Sigmoid colon (tissue), 6 donors: ENCODE measurements at regions not wholly inside any gene's neighbourhood (a gene's known extent, or its start where the extent isn't known, plus 50 kb on each side); places are given as distances from the start of the nearest gene placed in this dataset.

Experiments
- DNase-seq: peaks from one replicate; pipeline ENCODE4 v3.0.0-alpha.2; 2019
- H3K27ac ChIP-seq, 4 donors: fragments of 200-600 bp; sonication (generic); one replicate each; pipeline ENCODE4 v1.5.1; 2016 to 2019; ENCODE audit warnings: mild to moderate bottlenecking in 1 of 4
- H3K27me3 ChIP-seq, 3 donors: fragments of 200-600 bp; sonication (generic); one replicate each; pipeline ENCODE4 v1.5.1; 2019; ENCODE audit warnings: mild to moderate bottlenecking in 1 of 3
- H3K36me3 ChIP-seq, 4 donors: fragments of 200-600 bp; sonication (generic); one replicate each; pipeline ENCODE4 v1.5.1; 2016 to 2019
- H3K4me1 ChIP-seq, 4 donors: fragments of 200-600 bp; sonication (generic); one replicate each; pipeline ENCODE4 v1.5.1; 2017 to 2019
- H3K4me3 ChIP-seq, 4 donors: fragments of 200-600 bp; sonication (generic); one replicate each; pipeline ENCODE4 v1.5.1; 2017 to 2019; ENCODE audit warnings: mild to moderate bottlenecking in 2 of 4, moderate library complexity in 1 of 4
- H3K9me3 ChIP-seq, 4 donors: fragments of 200-600 bp in 3 of 4; sonication (generic) in 3 of 4; one replicate each; pipeline versions ENCODE4 v1.5.1 to v1.6.1; 2013 to 2019
- CTCF ChIP-seq, 4 experiments: fragments of 450-650 bp in 3 of 4; fragments of 200-600 bp in 1 of 4; IDR thresholded peaks; one replicate each; pipeline ENCODE4 v1.5.1; 2016 to 2019; ENCODE audit warnings: antibody characterized with exemption in 4 of 4, mild to moderate bottlenecking in 3 of 4, moderate library complexity in 2 of 4
- EP300 ChIP-seq, 4 donors: sonication (generic); formaldehyde crosslinking; IDR thresholded peaks; one replicate each; pipeline ENCODE4 v1.6.1; 2017; ENCODE audit warnings: antibody characterized with exemption in 4 of 4
- POLR2A ChIP-seq, 2 donors: fragments of 450-650 bp; IDR thresholded peaks; one replicate each; pipeline ENCODE4 v1.6.1; 2016; ENCODE audit warnings: antibody characterized with exemption in 2 of 2, mild to moderate bottlenecking in 2 of 2, moderate library complexity in 2 of 2
- POLR2AphosphoS5 ChIP-seq, 4 donors: sonication (generic); formaldehyde crosslinking; IDR thresholded peaks; one replicate each; pipeline ENCODE4 v1.6.1; 2017; ENCODE audit warnings: antibody characterized with exemption in 4 of 4
- WGBS, 2 donors: extraction: QIAGEN DNeasy Blood & Tissue Kit; methylation state at CpG; one replicate each; pipeline ENCODE4 v1.1.7; 2013; 5-methylcytosine and 5-hydroxymethylcytosine counted together
- intact Hi-C: fragments of 100-400 bp; cut with DNase I; formaldehyde crosslinking; loops from one replicate; pipeline ENCODE4 v1.15.1; 2023
- donor health status: healthy with polysubstance abuse.
- donor health status: healthy.

GRCh38 chr11:31987118-31988005, 103.5 kb upstream of the RCN1 start:
- H3K9me3 ChIP-seq: no peaks in the 10 kb centered on the region
- no peak for DNase-seq
- peaks cover 0 to 4% (median 0%) of the 10 kb centered on the region in 4 donors for H3K4me1 ChIP-seq
- intact Hi-C loops: no loop called here
- 13 to 40% methylated on average over 64 of the region's 64 CpGs for WGBS, 2 donors
- H3K36me3 ChIP-seq: no peaks in the 10 kb centered on the region
- no peak overlapping the region for H3K4me3 ChIP-seq
- TF ChIP-seq POLR2AphosphoS5 (IDR thresholded peaks at IDR 0.05): no peak
- H3K27me3 ChIP-seq: peaks cover 9 to 40% (median 22%) of the 10 kb centered on the region in 3 donors
- H3K27ac ChIP-seq: no peak overlapping the region

GRCh38 chr11:31986201-31986889, 104.5 kb upstream of the RCN1 start:
- Histone ChIP-seq H3K9me3 (no peaks in the 10 kb centered on the region), H3K27ac (no peak overlapping the region), H3K36me3 (no peaks in the 10 kb centered on the region), H3K4me3 (no peak overlapping the region), H3K4me1 (peaks cover 0 to 4% (median 0%) of the 10 kb centered on the region in 4 donors), H3K27me3 (peaks cover 9 to 40% (median 22%) of the 10 kb centered on the region in 3 donors)
- TF ChIP-seq CTCF (IDR thresholded peaks at IDR 0.05): no peak
- TF ChIP-seq EP300 (IDR thresholded peaks at IDR 0.05): no peak
- TF ChIP-seq POLR2AphosphoS5 (IDR thresholded peaks at IDR 0.05): no peak
- no peak for TF ChIP-seq POLR2A (IDR thresholded peaks at IDR 0.05)
- intact Hi-C loops: no loop called here
- 59 to 74% methylated on average over 10 of the region's 10 CpGs for whole genome bisulfite sequencing, 2 donors
- no peak for DNase-seq

- intact Hi-C loops: no loop called here
- no peaks in the 10 kb centered on the region for H3K36me3 ChIP-seq
- H3K4me1 ChIP-seq: no peaks in the 10 kb centered on the region
- H3K27ac ChIP-seq: no peak overlapping the region
- TF ChIP-seq EP300 (IDR thresholded peaks at IDR 0.05): no peak
- no peaks in the 10 kb centered on the region for H3K9me3 ChIP-seq
- no peak for DNase-seq
- WGBS, 2 donors: 76 to 87% methylated on average over 1 of the region's 1 CpG
- H3K27me3 ChIP-seq: peaks cover 0 to 16% (median 9%) of the 10 kb centered on the region in 3 donors
- no peak overlapping the region for H3K4me3 ChIP-seq
Measured at GRCh38 chr11:31981457-31981856, 109.4 kb upstream of the RCN1 start.

- no peaks in the 10 kb centered on the region for H3K4me1 ChIP-seq
- H3K4me3 ChIP-seq: no peak overlapping the region
- 22 to 38% methylated on average over 4 of the region's 4 CpGs for WGBS, 2 donors
- intact Hi-C loops: no loop called here
- DNase-seq: no peak
- TF ChIP-seq CTCF (IDR thresholded peaks at IDR 0.05) (no peak), POLR2AphosphoS5 (IDR thresholded peaks at IDR 0.05) (no peak), POLR2A (IDR thresholded peaks at IDR 0.05) (no peak), EP300 (IDR thresholded peaks at IDR 0.05) (no peak)
- no peaks in the 10 kb centered on the region for H3K36me3 ChIP-seq
- no peaks in the 10 kb centered on the region for H3K27me3 ChIP-seq
- no peaks in the 10 kb centered on the region for H3K9me3 ChIP-seq
- H3K27ac ChIP-seq: no peak overlapping the region
Measured at GRCh38 chr11:31977343-31977742, 113.5 kb upstream of the RCN1 start.

GRCh38 chr11:31974366-31975136, 116.3 kb upstream of the RCN1 start:
- no peak for DNase-seq
- Histone ChIP-seq H3K36me3 (no peaks in the 10 kb centered on the region), H3K4me1 (no peaks in the 10 kb centered on the region), H3K4me3 (no peak overlapping the region), H3K27me3 (no peaks in the 10 kb centered on the region), H3K9me3 (no peaks in the 10 kb centered on the region), H3K27ac (no peak overlapping the region)
- 60 to 72% methylated on average over 5 of the region's 5 CpGs for WGBS, 2 donors
- intact Hi-C loops: no loop called here
- TF ChIP-seq EP300 (IDR thresholded peaks at IDR 0.05) (no peak), POLR2A (IDR thresholded peaks at IDR 0.05) (no peak), POLR2AphosphoS5 (IDR thresholded peaks at IDR 0.05) (no peak), CTCF (IDR thresholded peaks at IDR 0.05) (no peak)
